ENCODE measurements at regions not wholly inside any gene's neighbourhood (a gene's known extent, or its start where the extent isn't known, plus 50 kb on each side); places are given as distances from the start of the nearest gene placed in this dataset.

DNA sequence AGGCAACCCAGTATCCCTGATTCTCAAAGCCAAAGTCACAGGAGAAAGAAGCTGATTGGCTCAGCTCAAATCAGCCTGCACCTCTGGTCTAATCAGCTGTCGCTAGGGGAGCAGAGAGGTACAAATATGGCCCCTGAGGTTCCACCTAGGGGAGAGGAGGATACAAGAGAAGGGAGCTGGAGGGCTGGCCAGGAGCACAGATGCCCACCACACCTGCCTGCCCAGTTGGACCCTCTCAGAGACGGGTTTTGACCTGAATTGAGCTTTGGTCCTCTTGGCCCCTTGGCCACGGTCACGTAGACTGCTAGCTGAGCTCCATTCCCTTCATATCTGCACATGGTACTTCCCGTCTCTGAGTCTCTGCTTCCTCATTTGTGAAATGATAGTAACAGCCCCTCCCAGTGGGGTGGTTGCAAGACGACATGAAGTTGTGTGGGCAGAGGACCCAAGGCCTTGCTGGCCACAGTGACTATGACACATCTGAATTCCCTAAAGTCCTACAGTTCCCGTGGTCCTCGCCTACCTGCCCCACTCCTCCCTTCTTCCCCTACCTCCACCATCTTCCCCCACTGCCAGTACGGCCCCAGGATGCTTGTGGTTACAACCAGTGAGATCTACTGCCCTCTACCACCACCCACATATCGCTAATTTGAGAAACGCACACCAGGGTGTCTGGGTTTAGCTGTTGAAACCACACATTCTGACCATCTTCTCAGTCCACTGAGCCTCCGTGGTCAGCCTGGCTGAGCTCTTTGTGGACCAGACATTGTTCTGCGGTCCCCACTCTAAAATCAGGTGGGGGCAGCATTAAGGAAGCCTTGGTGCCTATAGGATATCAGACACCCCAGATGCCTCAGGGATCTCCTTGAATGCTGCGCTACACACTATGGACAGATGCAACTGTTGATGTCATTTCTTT, 60.3 kb upstream of the NEK6 start:
- Mint-ChIP-seq H3K27me3 (ENCODE audit: unreplicated experiment) (peaks cover 42% of the 10 kb centered on the region), H3K36me3 (ENCODE audit: unreplicated experiment) (no peaks in the 10 kb centered on the region), H3K27ac (ENCODE audit: unreplicated experiment) (no peak overlapping the region), H3K4me3 (ENCODE audit: unreplicated experiment) (no peak overlapping the region), H3K9me3 (ENCODE audit: unreplicated experiment) (peaks cover 7% of the 10 kb centered on the region), H3K4me1 (ENCODE audit: unreplicated experiment) (no peaks in the 10 kb centered on the region)
- TF ChIP-seq, protein P1, sequence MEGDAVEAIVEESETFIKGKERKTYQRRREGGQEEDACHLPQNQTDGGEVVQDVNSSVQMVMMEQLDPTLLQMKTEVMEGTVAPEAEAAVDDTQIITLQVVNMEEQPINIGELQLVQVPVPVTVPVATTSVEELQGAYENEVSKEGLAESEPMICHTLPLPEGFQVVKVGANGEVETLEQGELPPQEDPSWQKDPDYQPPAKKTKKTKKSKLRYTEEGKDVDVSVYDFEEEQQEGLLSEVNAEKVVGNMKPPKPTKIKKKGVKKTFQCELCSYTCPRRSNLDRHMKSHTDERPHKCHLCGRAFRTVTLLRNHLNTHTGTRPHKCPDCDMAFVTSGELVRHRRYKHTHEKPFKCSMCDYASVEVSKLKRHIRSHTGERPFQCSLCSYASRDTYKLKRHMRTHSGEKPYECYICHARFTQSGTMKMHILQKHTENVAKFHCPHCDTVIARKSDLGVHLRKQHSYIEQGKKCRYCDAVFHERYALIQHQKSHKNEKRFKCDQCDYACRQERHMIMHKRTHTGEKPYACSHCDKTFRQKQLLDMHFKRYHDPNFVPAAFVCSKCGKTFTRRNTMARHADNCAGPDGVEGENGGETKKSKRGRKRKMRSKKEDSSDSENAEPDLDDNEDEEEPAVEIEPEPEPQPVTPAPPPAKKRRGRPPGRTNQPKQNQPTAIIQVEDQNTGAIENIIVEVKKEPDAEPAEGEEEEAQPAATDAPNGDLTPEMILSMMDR (IDR thresholded peaks at IDR 0.05) = no peak
- no peak for DNase-seq (ENCODE audit: extremely low spot score, unreplicated experiment)

DNA sequence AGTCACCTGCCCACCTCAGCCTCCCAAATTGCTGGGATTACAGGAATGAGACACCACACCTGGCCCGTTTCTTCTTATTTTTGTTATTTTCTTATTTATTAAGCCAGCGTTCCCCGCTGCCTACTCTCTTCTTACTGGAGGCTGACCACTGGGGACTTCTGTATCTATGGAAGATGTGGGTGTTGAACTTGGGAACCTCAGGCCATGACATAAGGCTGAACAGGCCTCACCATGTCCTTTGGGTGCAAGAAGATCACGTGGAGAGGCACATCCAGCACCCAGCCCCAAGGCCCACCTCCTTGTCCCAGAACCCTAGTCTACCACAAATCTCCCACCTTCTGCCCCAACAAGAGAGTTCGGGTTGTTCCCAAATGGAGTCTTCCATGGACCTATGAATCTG, 59.4 kb upstream of the NEK6 start:
- no peak overlapping the region for H3K27ac Mint-ChIP-seq (ENCODE audit: unreplicated experiment)
- no peaks in the 10 kb centered on the region for H3K36me3 Mint-ChIP-seq (ENCODE audit: unreplicated experiment)
- no peaks in the 10 kb centered on the region for H3K4me1 Mint-ChIP-seq (ENCODE audit: unreplicated experiment)
- DNase-seq (ENCODE audit: extremely low spot score, unreplicated experiment) = no peak
- H3K27me3 Mint-ChIP-seq (ENCODE audit: unreplicated experiment) = peaks cover 34% of the 10 kb centered on the region
- peaks cover 7% of the 10 kb centered on the region for H3K9me3 Mint-ChIP-seq (ENCODE audit: unreplicated experiment)
- H3K4me3 Mint-ChIP-seq (ENCODE audit: unreplicated experiment) = no peak overlapping the region
- TF ChIP-seq, protein P1 (IDR thresholded peaks at IDR 0.05) = no peak

DNA sequence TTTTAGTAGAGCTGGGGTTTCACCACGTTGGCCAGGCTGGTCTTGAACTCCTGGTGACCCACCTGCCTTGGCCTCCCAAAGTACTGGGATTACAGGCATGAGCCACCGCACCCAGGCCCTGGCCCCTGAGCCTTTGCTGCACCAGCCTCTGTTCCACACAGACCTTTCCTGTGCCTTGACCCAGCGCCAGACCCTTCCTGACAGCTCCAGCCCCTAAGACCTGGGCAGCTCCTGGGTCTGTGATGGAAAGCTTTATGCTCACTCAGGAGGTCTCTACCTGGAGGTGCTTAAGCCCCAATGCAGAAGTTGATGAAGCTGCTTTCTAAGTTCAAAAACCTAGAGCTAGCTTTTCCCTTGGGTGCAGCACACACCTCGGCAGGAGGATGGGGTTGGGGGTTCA, 58.8 kb upstream of the NEK6 start:
- Mint-ChIP-seq H3K9me3 (ENCODE audit: unreplicated experiment) (peaks cover 7% of the 10 kb centered on the region), H3K27me3 (ENCODE audit: unreplicated experiment) (peaks cover 35% of the 10 kb centered on the region), H3K4me3 (ENCODE audit: unreplicated experiment) (no peak overlapping the region), H3K27ac (ENCODE audit: unreplicated experiment) (no peak overlapping the region), H3K36me3 (ENCODE audit: unreplicated experiment) (no peaks in the 10 kb centered on the region), H3K4me1 (ENCODE audit: unreplicated experiment) (no peaks in the 10 kb centered on the region)
- DNase-seq (ENCODE audit: extremely low spot score, unreplicated experiment) = no peak
- TF ChIP-seq, protein P1 (IDR thresholded peaks at IDR 0.05) = no peak

DNA sequence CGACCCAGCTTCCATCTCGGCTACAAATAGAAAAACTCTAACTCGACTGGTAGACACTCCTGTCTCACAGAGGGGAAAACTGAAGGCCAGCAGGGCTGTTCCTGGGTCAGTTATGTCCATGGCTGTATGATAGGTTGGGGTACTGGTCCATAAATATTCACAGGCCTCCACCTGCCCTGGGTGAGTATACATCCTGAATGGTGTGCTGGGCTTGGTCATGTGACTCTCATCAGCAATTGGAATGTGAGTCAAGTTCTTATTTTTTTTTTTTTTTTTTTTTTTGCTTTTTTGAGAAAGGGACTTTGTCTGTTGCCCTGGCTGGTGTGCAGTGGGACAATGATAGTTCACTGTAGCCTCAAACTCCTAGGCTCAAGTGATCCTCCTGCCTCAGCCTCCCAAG, 58.3 kb upstream of the NEK6 start:
- Mint-ChIP-seq H3K27me3 (ENCODE audit: unreplicated experiment) (peaks cover 36% of the 10 kb centered on the region), H3K36me3 (ENCODE audit: unreplicated experiment) (no peaks in the 10 kb centered on the region), H3K27ac (ENCODE audit: unreplicated experiment) (no peak overlapping the region), H3K9me3 (ENCODE audit: unreplicated experiment) (peaks cover 7% of the 10 kb centered on the region), H3K4me3 (ENCODE audit: unreplicated experiment) (no peak overlapping the region), H3K4me1 (ENCODE audit: unreplicated experiment) (no peaks in the 10 kb centered on the region)
- no peak for DNase-seq (ENCODE audit: extremely low spot score, unreplicated experiment)
- TF ChIP-seq, protein P1 (IDR thresholded peaks at IDR 0.05) = no peak

DNA sequence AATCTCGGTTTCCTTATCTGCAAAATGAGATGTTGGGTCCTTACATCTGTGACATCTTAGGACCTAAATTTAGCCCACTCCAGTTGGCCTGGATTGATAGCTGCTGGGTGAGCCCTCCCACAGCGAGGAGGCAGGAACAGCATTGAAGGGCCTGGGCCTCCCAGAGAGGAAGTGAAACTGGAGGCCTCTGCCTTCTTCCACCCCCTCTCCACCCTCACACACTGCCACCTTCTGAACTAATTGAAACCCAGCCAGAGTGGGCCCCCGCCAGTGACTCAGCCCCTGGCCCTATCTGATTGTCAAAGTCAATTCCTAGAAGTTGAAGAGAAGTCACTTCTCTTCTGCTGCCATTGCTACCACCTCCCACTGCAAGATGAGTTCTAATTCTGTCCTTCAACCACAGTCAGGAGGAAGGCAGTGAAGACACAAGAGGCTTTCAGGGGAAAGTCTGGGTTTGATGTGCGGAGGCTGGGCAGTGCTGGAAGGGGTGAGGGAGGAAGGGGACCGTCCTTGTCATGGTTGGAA, 55.2 kb upstream of the NEK6 start:
- peaks cover 37% of the 10 kb centered on the region for H3K27me3 Mint-ChIP-seq (ENCODE audit: unreplicated experiment)
- TF ChIP-seq, protein P1 (IDR thresholded peaks at IDR 0.05) = no peak
- H3K4me3 Mint-ChIP-seq (ENCODE audit: unreplicated experiment) = no peak overlapping the region
- DNase-seq (ENCODE audit: extremely low spot score, unreplicated experiment) = no peak
- no peaks in the 10 kb centered on the region for H3K9me3 Mint-ChIP-seq (ENCODE audit: unreplicated experiment)
- H3K4me1 Mint-ChIP-seq (ENCODE audit: unreplicated experiment) = no peaks in the 10 kb centered on the region
- no peak overlapping the region for H3K27ac Mint-ChIP-seq (ENCODE audit: unreplicated experiment)
- H3K36me3 Mint-ChIP-seq (ENCODE audit: unreplicated experiment) = no peaks in the 10 kb centered on the region

Measured in osteocyte (in vitro differentiated cells).